Smooth muscle cell (in vitro differentiated cells): ENCODE measurements at regions not wholly inside any gene's neighbourhood (a gene's known extent, or its start where the extent isn't known, plus 50 kb on each side); places are given as distances from the start of the nearest gene placed in this dataset.

Experiments
- DNase-seq: peaks from one replicate; lab custom pipeline; 2025; ENCODE audit not compliant: unreplicated experiment; lab: John Stamatoyannopoulos, UW
- H2AFZ ChIP-seq: fragments of 200-600 bp; sonication (generic); 2 replicates; pipeline ENCODE4 v1.6.0; 2016; ENCODE audit warnings: antibody characterized with exemption, low read depth, mild to moderate bottlenecking
- H3F3A ChIP-seq: fragments of 200-600 bp; sonication (generic); 2 replicates; pipeline ENCODE4 v1.6.0; 2017; ENCODE audit warnings: antibody characterized with exemption, low read depth
- H3K27ac ChIP-seq: fragments of 200-600 bp; sonication (generic); 2 replicates; pipeline ENCODE4 v1.5.1; 2016; ENCODE audit warnings: low read depth, mild to moderate bottlenecking
- H3K27me3 ChIP-seq: fragments of 200-600 bp; sonication (generic); 2 replicates; pipeline ENCODE4 v1.6.1; 2016; ENCODE audit warnings: low read depth, mild to moderate bottlenecking
- H3K36me3 ChIP-seq: fragments of 200-600 bp; sonication (generic); 2 replicates; pipeline ENCODE4 v1.5.1; 2016; ENCODE audit warnings: low read depth
- H3K4me1 ChIP-seq: fragments of 200-600 bp; sonication (generic); 2 replicates; pipeline ENCODE4 v1.5.1; 2016; ENCODE audit warnings: low read depth
- H3K4me2 ChIP-seq: fragments of 200-600 bp; sonication (generic); 2 replicates; pipeline ENCODE4 v1.6.0; 2016; ENCODE audit warnings: mild to moderate bottlenecking
- H3K4me3 ChIP-seq: fragments of 200-600 bp; sonication (generic); 2 replicates; pipeline ENCODE4 v1.5.1; 2016; ENCODE audit warnings: mild to moderate bottlenecking
- H3K79me2 ChIP-seq: fragments of 200-600 bp; sonication (generic); 2 replicates; pipeline ENCODE4 v1.6.0; 2016; ENCODE audit warnings: low read depth, mild to moderate bottlenecking
- H3K9ac ChIP-seq: fragments of 200-600 bp; sonication (generic); 2 replicates; pipeline ENCODE4 v1.6.0; 2016; ENCODE audit warnings: low read depth
- H3K9me3 ChIP-seq: fragments of 200-600 bp; sonication (generic); replicated peaks from 2 replicates; pipeline ENCODE4 v1.5.1; 2016; ENCODE audit warnings: low read depth
- H4K20me1 ChIP-seq: fragments of 200-600 bp; sonication (generic); 2 replicates; pipeline ENCODE4 v1.6.0; 2016; ENCODE audit warnings: low read depth
- WGBS: methylation state at CpG from one replicate; pipeline ENCODE4 v1.1.7; 2016; ENCODE audit warnings: low lambda C conversion rate; 5-methylcytosine and 5-hydroxymethylcytosine counted together
- TF ChIP-seq, protein P1 (sequence below): fragments of 200-600 bp; sonication (generic); IDR thresholded peaks from 2 replicates; pipeline ENCODE4 v1.5.1; 2017; ENCODE audit warnings: borderline replicate concordance, mild to moderate bottlenecking, antibody characterized with exemption; ENCODE audit not compliant: insufficient read depth, poor library complexity, severe bottlenecking

DNA sequence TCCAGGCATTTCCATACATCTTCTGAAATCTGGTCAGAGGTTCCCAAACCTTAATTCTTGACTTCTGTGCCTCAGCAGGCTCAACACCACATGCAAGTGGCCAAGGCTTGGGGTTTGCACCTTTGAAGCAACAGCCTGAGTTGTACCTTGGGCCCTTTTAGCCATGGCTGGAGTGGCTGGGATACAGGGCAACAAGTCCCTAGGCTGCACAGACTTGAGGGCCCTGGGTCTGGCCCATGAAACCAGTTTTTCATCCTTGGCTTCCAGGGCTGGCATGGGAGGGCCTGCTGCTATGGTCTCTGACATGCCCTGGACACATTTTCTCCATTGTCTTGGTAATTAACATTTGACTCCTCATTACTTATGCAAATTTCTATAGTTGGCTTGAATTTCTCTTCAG, 988.8 kb upstream of the CNTNAP5 start:
- H2AFZ ChIP-seq, result no peak overlapping the region
- H3K9ac ChIP-seq, result no peak overlapping the region
- no peaks in the 10 kb centered on the region for H3K4me1 ChIP-seq
- no peaks in the 10 kb centered on the region for H3F3A ChIP-seq
- no peak overlapping the region for H3K4me3 ChIP-seq
- no peaks in the 10 kb centered on the region for H3K36me3 ChIP-seq
- TF ChIP-seq, protein P1, sequence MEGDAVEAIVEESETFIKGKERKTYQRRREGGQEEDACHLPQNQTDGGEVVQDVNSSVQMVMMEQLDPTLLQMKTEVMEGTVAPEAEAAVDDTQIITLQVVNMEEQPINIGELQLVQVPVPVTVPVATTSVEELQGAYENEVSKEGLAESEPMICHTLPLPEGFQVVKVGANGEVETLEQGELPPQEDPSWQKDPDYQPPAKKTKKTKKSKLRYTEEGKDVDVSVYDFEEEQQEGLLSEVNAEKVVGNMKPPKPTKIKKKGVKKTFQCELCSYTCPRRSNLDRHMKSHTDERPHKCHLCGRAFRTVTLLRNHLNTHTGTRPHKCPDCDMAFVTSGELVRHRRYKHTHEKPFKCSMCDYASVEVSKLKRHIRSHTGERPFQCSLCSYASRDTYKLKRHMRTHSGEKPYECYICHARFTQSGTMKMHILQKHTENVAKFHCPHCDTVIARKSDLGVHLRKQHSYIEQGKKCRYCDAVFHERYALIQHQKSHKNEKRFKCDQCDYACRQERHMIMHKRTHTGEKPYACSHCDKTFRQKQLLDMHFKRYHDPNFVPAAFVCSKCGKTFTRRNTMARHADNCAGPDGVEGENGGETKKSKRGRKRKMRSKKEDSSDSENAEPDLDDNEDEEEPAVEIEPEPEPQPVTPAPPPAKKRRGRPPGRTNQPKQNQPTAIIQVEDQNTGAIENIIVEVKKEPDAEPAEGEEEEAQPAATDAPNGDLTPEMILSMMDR, result no peak
- H3K27me3 ChIP-seq, result no peaks in the 10 kb centered on the region
- no peak for DNase-seq
- no peaks in the 10 kb centered on the region for H4K20me1 ChIP-seq
- H3K4me2 ChIP-seq, result no peak overlapping the region
- peaks cover 3% of the 10 kb centered on the region for H3K9me3 ChIP-seq
- H3K79me2 ChIP-seq, result no peaks in the 10 kb centered on the region
- no peak overlapping the region for H3K27ac ChIP-seq

DNA sequence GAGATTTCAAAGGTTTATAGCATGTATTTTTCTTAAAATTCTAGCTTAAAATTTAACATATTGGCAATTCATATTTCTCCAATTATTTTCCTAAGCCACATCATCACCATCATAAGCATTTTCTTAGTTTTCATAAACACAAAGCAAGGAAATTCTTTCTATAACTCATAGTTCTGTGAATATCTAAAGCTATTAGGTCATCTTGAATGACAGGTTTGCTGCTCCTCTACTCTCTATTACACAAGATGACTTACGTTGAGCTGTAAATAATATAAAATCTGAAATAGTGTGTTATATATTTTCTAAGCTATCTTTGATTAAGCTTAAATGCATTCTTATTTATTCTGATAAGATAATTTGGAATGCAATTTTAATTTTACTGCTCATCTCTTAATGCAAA, 984.6 kb upstream of the CNTNAP5 start:
- TF ChIP-seq, protein P1, result no peak

DNA sequence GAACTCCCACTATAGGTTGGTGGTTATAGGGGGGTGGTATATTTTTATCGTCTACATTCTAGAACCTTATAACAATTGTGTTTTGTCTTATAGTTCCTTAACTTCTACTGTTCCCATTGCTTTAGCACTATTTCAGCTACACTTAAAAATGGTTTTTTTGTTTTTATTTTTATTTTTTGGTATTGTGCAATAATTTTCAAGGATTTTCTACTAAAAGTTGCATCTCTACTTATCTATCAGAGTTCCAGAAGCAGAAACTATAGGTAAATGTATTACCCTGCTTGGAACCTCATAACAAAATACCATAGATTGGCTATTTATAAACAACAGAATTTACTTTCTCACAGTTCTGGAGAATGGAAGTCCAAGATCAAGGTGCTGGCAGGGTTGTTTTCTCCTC, 981.6 kb upstream of the CNTNAP5 start:
- no peak overlapping the region for H3K4me3 ChIP-seq
- no peak overlapping the region for H3K4me2 ChIP-seq
- DNase-seq, result no peak
- no peak overlapping the region for H3K27ac ChIP-seq
- H3K9me3 ChIP-seq, result no peaks in the 10 kb centered on the region
- no peaks in the 10 kb centered on the region for H4K20me1 ChIP-seq
- H3K79me2 ChIP-seq, result no peaks in the 10 kb centered on the region
- no peak overlapping the region for H2AFZ ChIP-seq
- H3K27me3 ChIP-seq, result no peaks in the 10 kb centered on the region
- no peaks in the 10 kb centered on the region for H3K36me3 ChIP-seq
- 96% methylated on average over 1 of the region's 1 CpG for WGBS
- no peak overlapping the region for H3K9ac ChIP-seq
- H3F3A ChIP-seq, result no peaks in the 10 kb centered on the region
- H3K4me1 ChIP-seq, result no peaks in the 10 kb centered on the region
- TF ChIP-seq, protein P1, result no peak

More for the DNA sequence above, 984.6 kb upstream of the CNTNAP5 start:
- Histone ChIP-seq H3K79me2 (no peaks in the 10 kb centered on the region), H3K27me3 (no peaks in the 10 kb centered on the region), H3K4me2 (no peak overlapping the region), H3K27ac (no peak overlapping the region), H3K4me3 (no peak overlapping the region), H3K9me3 (no peaks in the 10 kb centered on the region), H4K20me1 (no peaks in the 10 kb centered on the region), H3K4me1 (no peaks in the 10 kb centered on the region), H3K36me3 (no peaks in the 10 kb centered on the region), H3F3A (no peaks in the 10 kb centered on the region), H2AFZ (no peak overlapping the region), H3K9ac (no peak overlapping the region)
- no peak for DNase-seq
- WGBS, result 70% methylated on average over 1 of the region's 1 CpG

DNA sequence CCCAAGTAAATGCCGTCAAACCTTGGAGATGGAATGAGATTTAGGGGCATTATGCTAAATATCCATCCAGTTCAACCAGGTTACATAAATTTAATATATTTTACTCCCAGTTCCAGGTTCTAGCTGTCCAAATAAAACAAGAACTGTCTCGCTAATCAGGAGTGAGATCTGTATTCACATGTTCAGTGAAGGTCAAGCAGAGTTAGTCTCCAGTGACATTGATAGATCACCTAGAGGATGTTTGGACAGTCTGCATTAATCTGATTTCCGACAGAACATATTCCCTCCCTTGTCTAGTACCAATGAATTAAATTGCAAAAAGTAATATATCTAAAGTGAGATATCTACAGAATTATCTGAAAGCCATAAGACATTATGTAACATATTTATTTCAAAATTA, 979.4 kb upstream of the CNTNAP5 start:
- TF ChIP-seq, protein P1, result no peak
- Histone ChIP-seq H3F3A (no peaks in the 10 kb centered on the region), H3K4me3 (no peak overlapping the region), H3K4me2 (no peak overlapping the region), H3K36me3 (no peaks in the 10 kb centered on the region), H3K9ac (no peak overlapping the region), H3K4me1 (no peaks in the 10 kb centered on the region), H2AFZ (no peak overlapping the region), H4K20me1 (no peaks in the 10 kb centered on the region), H3K27ac (no peak overlapping the region), H3K79me2 (no peaks in the 10 kb centered on the region), H3K9me3 (no peaks in the 10 kb centered on the region), H3K27me3 (no peaks in the 10 kb centered on the region)
- 89% methylated on average over 3 of the region's 3 CpGs for WGBS
- no peak for DNase-seq
